ENCODE measurements at regions not wholly inside any gene's neighbourhood (a gene's known extent, or its start where the extent isn't known, plus 50 kb on each side); places are given as distances from the start of the nearest gene placed in this dataset.

- no peak for TF ChIP-seq EZH2phosphoT487 (IDR thresholded peaks at IDR 0.05; ENCODE audit: low read length)
- no peak for TF ChIP-seq EZH2 (optimal IDR thresholded peaks at IDR 0.05; ENCODE audit: low read depth, low read length)
- TF ChIP-seq CTCF (IDR thresholded peaks at IDR 0.05; ENCODE audit: low read length) = no peak
- no peak overlapping the region for H3K9ac ChIP-seq (ENCODE audit: low read length)
- no peak overlapping the region for H3K4me2 ChIP-seq (ENCODE audit: low read depth, low read length)
- no peak overlapping the region for H2AFZ ChIP-seq (ENCODE audit: low read length)
- no peaks in the 10 kb centered on the region for H3K9me2 ChIP-seq (replicated peaks; ENCODE audit: insufficient read depth, low read length)
- H3K4me3 ChIP-seq (ENCODE audit: low read length) = no peak overlapping the region
- H3K36me3 ChIP-seq (replicated peaks; ENCODE audit: insufficient read depth, low read length) = no peaks in the 10 kb centered on the region
- no peaks in the 10 kb centered on the region for H3K9me3 ChIP-seq (replicated peaks; ENCODE audit: insufficient read depth, low read length)
- no peak overlapping the region for H3K27ac ChIP-seq (ENCODE audit: low read length)
- H3F3A ChIP-seq (ENCODE audit: insufficient read depth, low read length) = no peaks in the 10 kb centered on the region
- DNase-seq = no peak
- H3K79me2 ChIP-seq (ENCODE audit: low read length) = no peaks in the 10 kb centered on the region
- no peaks in the 10 kb centered on the region for H3K4me1 ChIP-seq (ENCODE audit: low read length)
- no peaks in the 10 kb centered on the region for H4K20me1 ChIP-seq (ENCODE audit: insufficient read depth, low read length)
- H3K27me3 ChIP-seq (replicated peaks; ENCODE audit: insufficient read depth, low read length) = no peaks in the 10 kb centered on the region
These were observed 396.3 kb upstream of the TENM3 start for GRCh38 chr4:181846934-181847333.

- Histone ChIP-seq H2AFZ (ENCODE audit: low read length) (no peak overlapping the region), H3K4me2 (ENCODE audit: low read depth, low read length) (no peak overlapping the region), H3K4me3 (ENCODE audit: low read length) (no peak overlapping the region), H4K20me1 (ENCODE audit: insufficient read depth, low read length) (no peaks in the 10 kb centered on the region), H3K27me3 (replicated peaks; ENCODE audit: insufficient read depth, low read length) (no peaks in the 10 kb centered on the region), H3K9ac (ENCODE audit: low read length) (no peak overlapping the region), H3K9me2 (replicated peaks; ENCODE audit: insufficient read depth, low read length) (no peaks in the 10 kb centered on the region), H3K4me1 (ENCODE audit: low read length) (no peaks in the 10 kb centered on the region), H3K79me2 (ENCODE audit: low read length) (no peaks in the 10 kb centered on the region), H3K36me3 (replicated peaks; ENCODE audit: insufficient read depth, low read length) (no peaks in the 10 kb centered on the region), H3K27ac (ENCODE audit: low read length) (no peak overlapping the region), H3K9me3 (replicated peaks; ENCODE audit: insufficient read depth, low read length) (no peaks in the 10 kb centered on the region), H3F3A (ENCODE audit: insufficient read depth, low read length) (no peaks in the 10 kb centered on the region)
- no peak for TF ChIP-seq CTCF (IDR thresholded peaks at IDR 0.05; ENCODE audit: low read length)
- no peak for TF ChIP-seq EZH2phosphoT487 (IDR thresholded peaks at IDR 0.05; ENCODE audit: low read length)
- no peak for TF ChIP-seq EZH2 (optimal IDR thresholded peaks at IDR 0.05; ENCODE audit: low read depth, low read length)
- no peak for DNase-seq
These were observed 394.8 kb upstream of the TENM3 start for GRCh38 chr4:181848357-181848756.

- H3K4me2 ChIP-seq (ENCODE audit: low read depth, low read length) = no peak overlapping the region
- no peaks in the 10 kb centered on the region for H3K27me3 ChIP-seq (replicated peaks; ENCODE audit: insufficient read depth, low read length)
- H4K20me1 ChIP-seq (ENCODE audit: insufficient read depth, low read length) = no peaks in the 10 kb centered on the region
- H3K4me3 ChIP-seq (ENCODE audit: low read length) = no peak overlapping the region
- no peaks in the 10 kb centered on the region for H3F3A ChIP-seq (ENCODE audit: insufficient read depth, low read length)
- no peaks in the 10 kb centered on the region for H3K9me3 ChIP-seq (replicated peaks; ENCODE audit: insufficient read depth, low read length)
- H2AFZ ChIP-seq (ENCODE audit: low read length) = no peak overlapping the region
- H3K9ac ChIP-seq (ENCODE audit: low read length) = no peak overlapping the region
- no peak for DNase-seq
- no peaks in the 10 kb centered on the region for H3K36me3 ChIP-seq (replicated peaks; ENCODE audit: insufficient read depth, low read length)
- H3K79me2 ChIP-seq (ENCODE audit: low read length) = no peaks in the 10 kb centered on the region
- H3K9me2 ChIP-seq (replicated peaks; ENCODE audit: insufficient read depth, low read length) = no peaks in the 10 kb centered on the region
- TF ChIP-seq CTCF (IDR thresholded peaks at IDR 0.05; ENCODE audit: low read length) = no peak
- no peak for TF ChIP-seq EZH2 (optimal IDR thresholded peaks at IDR 0.05; ENCODE audit: low read depth, low read length)
- TF ChIP-seq EZH2phosphoT487 (IDR thresholded peaks at IDR 0.05; ENCODE audit: low read length) = no peak
- H3K4me1 ChIP-seq (ENCODE audit: low read length) = no peaks in the 10 kb centered on the region
- H3K27ac ChIP-seq (ENCODE audit: low read length) = no peak overlapping the region
These were observed 393.7 kb upstream of the TENM3 start for GRCh38 chr4:181849472-181849871.

All from MM.1S (cell line).